ENCODE measurements at regions not wholly inside any gene's neighbourhood (a gene's known extent, or its start where the extent isn't known, plus 50 kb on each side); places are given as distances from the start of the nearest gene placed in this dataset.

DNA sequence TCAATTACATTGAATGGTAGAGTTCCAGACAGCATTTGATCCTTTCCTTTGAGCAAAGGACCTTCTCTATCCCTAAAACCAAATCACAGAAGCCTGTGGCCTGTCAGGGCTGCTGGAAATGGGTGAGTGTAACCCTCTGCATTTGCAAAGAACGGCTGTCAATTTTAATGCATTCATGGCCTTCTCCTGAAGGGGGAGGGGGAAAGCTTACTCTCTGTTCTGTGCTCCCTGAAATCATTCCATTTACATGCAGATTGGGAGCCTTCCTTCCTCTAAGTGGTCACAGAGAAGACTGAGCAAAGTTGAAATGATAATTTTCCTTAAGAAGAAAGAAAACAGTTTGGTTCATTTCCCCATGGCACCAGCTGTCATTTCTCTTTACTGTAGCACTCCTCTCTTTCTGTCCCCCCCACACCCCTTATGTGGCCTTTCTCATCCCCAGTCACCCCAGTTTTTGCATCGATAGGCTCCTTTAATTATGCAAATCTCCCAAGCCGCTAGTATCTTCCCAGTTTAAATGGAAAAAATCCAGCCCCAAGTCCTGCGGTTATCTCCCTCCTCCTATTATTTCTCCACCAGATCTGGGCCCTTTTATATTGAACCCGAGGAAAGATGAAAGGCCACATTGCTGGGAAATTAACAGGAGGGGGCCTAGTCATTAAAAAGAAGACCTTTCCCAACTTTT is 109.4 kb upstream of the KIRREL3 start:
- Histone ChIP-seq H3K4me1 (ENCODE audit: control insufficient read depth in 5 of 5, insufficient read depth in 5 of 5, low read length in 5 of 5) (peaks cover 0 to 1% (median 0%) of the 10 kb centered on the region in 5 donors), H3K36me3 (ENCODE audit: control insufficient read depth in 4 of 4, insufficient read depth in 4 of 4, low read length in 4 of 4) (no peaks in the 10 kb centered on the region), H3K9me3 (ENCODE audit: control insufficient read depth in 4 of 4, insufficient read depth in 3 of 4, low read length in 3 of 4) (no peaks in the 10 kb centered on the region), H3K27ac (ENCODE audit: low read depth in 1 of 2, low read length in 1 of 2) (no peak overlapping the region), H3K4me3 (no peak overlapping the region), H3K9ac (ENCODE audit: insufficient read depth in 1 of 2, low read length in 2 of 2) (no peak overlapping the region), H3K27me3 (ENCODE audit: control insufficient read depth in 3 of 3, insufficient read depth in 3 of 3, low read length in 2 of 3) (no peaks in the 10 kb centered on the region)
- DNase-seq (no peak), ATAC-seq (ENCODE audit: insufficient read depth, low FRiP score) (no peak)
- 64 to 69% methylated on average over 5 of the region's 5 CpGs for WGBS, 2 donors
- TF ChIP-seq, protein P1, sequence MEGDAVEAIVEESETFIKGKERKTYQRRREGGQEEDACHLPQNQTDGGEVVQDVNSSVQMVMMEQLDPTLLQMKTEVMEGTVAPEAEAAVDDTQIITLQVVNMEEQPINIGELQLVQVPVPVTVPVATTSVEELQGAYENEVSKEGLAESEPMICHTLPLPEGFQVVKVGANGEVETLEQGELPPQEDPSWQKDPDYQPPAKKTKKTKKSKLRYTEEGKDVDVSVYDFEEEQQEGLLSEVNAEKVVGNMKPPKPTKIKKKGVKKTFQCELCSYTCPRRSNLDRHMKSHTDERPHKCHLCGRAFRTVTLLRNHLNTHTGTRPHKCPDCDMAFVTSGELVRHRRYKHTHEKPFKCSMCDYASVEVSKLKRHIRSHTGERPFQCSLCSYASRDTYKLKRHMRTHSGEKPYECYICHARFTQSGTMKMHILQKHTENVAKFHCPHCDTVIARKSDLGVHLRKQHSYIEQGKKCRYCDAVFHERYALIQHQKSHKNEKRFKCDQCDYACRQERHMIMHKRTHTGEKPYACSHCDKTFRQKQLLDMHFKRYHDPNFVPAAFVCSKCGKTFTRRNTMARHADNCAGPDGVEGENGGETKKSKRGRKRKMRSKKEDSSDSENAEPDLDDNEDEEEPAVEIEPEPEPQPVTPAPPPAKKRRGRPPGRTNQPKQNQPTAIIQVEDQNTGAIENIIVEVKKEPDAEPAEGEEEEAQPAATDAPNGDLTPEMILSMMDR (IDR thresholded peaks at IDR 0.05; ENCODE audit: control extremely low read depth, extremely low read depth): no peak

DNA sequence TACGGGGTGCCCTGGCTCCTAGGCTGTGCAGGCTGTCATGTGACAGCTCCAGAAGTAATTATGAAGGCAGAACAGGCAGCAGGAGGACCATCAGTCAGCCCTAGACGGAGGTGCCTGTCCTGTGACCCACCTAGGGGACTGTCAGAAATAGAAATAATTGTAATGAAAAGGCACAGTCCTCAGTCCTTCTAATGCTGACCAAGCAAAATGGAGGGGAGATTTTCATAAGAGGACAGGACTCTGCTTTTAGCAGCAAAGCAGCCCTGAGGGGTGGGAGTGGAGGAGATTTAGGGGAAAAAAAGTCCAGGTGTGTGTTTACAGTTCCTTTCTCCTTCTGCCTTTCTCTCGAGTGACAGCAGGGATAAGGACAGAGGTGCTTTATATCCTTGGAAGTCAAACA is 108.3 kb upstream of the KIRREL3 start:
- Histone ChIP-seq H3K4me3 (no peak overlapping the region), H3K9me3 (ENCODE audit: control insufficient read depth in 4 of 4, insufficient read depth in 3 of 4, low read length in 3 of 4) (no peaks in the 10 kb centered on the region), H3K4me1 (ENCODE audit: control insufficient read depth in 5 of 5, insufficient read depth in 5 of 5, low read length in 5 of 5) (peaks cover 0 to 1% (median 0%) of the 10 kb centered on the region in 5 donors), H3K27me3 (ENCODE audit: control insufficient read depth in 3 of 3, insufficient read depth in 3 of 3, low read length in 2 of 3) (no peaks in the 10 kb centered on the region), H3K9ac (ENCODE audit: insufficient read depth in 1 of 2, low read length in 2 of 2) (no peak overlapping the region), H3K27ac (ENCODE audit: low read depth in 1 of 2, low read length in 1 of 2) (no peak overlapping the region), H3K36me3 (ENCODE audit: control insufficient read depth in 4 of 4, insufficient read depth in 4 of 4, low read length in 4 of 4) (no peaks in the 10 kb centered on the region)
- TF ChIP-seq, protein P1 (IDR thresholded peaks at IDR 0.05; ENCODE audit: control extremely low read depth, extremely low read depth): no peak
- DNase-seq: no peak
- ATAC-seq (ENCODE audit: insufficient read depth, low FRiP score): no peak
- 75 to 85% methylated on average over 3 of the region's 3 CpGs for WGBS, 2 donors

DNA sequence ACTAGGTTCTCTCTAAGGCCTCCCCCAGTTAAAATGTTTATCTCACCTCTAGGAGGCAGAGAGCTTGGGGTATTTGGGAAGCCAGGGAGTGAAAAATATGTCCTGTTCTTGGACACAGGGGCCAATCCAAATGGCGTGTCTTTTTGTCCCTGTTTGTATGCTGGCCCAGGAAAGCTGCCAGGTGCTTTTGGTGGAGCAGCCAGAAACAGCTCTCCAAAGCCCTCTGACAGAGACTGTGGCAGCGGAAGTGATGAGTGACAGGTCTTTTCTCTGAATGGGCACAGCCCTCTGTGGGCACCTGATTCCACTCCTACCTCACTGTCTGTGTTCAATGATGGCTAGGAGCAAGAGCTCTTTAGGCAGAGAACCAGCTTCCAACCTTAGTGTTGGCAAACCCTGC is 106.4 kb upstream of the KIRREL3 start:
- H3K27me3 ChIP-seq (ENCODE audit: control insufficient read depth in 3 of 3, insufficient read depth in 3 of 3, low read length in 2 of 3): no peaks in the 10 kb centered on the region
- H3K4me1 ChIP-seq (ENCODE audit: control insufficient read depth in 5 of 5, insufficient read depth in 5 of 5, low read length in 5 of 5): peaks cover 0 to 1% (median 0%) of the 10 kb centered on the region in 5 donors
- no peak overlapping the region for H3K4me3 ChIP-seq
- H3K9ac ChIP-seq (ENCODE audit: insufficient read depth in 1 of 2, low read length in 2 of 2): no peak overlapping the region
- ATAC-seq (ENCODE audit: insufficient read depth, low FRiP score): no peak
- no peaks in the 10 kb centered on the region for H3K36me3 ChIP-seq (ENCODE audit: control insufficient read depth in 4 of 4, insufficient read depth in 4 of 4, low read length in 4 of 4)
- no peak for DNase-seq
- no peaks in the 10 kb centered on the region for H3K9me3 ChIP-seq (ENCODE audit: control insufficient read depth in 4 of 4, insufficient read depth in 3 of 4, low read length in 3 of 4)
- TF ChIP-seq, protein P1 (IDR thresholded peaks at IDR 0.05; ENCODE audit: control extremely low read depth, extremely low read depth): no peak
- no peak overlapping the region for H3K27ac ChIP-seq (ENCODE audit: low read depth in 1 of 2, low read length in 1 of 2)
- 77 to 89% methylated on average over 2 of the region's 2 CpGs for WGBS, 2 donors
